ENCODE measurements at regions not wholly inside any gene's neighbourhood (a gene's known extent, or its start where the extent isn't known, plus 50 kb on each side); places are given as distances from the start of the nearest gene placed in this dataset.

DNA sequence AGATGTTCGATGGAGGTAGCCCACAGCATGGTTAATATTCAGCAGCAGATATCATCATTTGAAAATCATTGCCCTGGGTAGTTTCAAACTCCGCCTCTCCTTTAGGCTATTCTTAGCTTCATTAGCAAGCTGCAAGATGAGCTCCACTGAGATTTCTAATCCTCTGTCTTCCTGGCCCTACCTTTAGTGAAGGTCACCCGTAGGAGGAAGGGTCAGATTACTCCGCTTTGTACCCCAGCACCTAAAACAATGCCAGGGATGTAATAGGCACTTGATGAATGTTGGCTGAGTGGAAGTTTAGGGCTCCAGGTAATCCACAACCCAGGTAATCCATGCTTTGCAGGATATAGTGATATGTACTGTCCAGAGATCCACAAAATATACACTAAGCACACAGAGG is 260.1 kb upstream of the MTNR1B start:
- Histone ChIP-seq H3K36me3 (ENCODE audit: insufficient read depth, low read length) (no peaks in the 10 kb centered on the region), H3K27ac (no peak overlapping the region), H3K4me3 (no peak overlapping the region), H3K9me3 (ENCODE audit: low read depth, low read length) (no peaks in the 10 kb centered on the region), H3K9ac (ENCODE audit: insufficient read length) (no peak overlapping the region)
- no peak for DNase-seq (ENCODE audit: low read depth, low spot score)
- TF ChIP-seq POLR2AphosphoS5 (IDR thresholded peaks at IDR 0.05; ENCODE audit: borderline replicate concordance, low read depth, low read length) (no peak), FOXP2 (optimal IDR thresholded peaks at IDR 0.05; ENCODE audit: control extremely low read depth, extremely low read length, insufficient read depth) (no peak), EZH2 (IDR thresholded peaks at IDR 0.05) (no peak)

DNA sequence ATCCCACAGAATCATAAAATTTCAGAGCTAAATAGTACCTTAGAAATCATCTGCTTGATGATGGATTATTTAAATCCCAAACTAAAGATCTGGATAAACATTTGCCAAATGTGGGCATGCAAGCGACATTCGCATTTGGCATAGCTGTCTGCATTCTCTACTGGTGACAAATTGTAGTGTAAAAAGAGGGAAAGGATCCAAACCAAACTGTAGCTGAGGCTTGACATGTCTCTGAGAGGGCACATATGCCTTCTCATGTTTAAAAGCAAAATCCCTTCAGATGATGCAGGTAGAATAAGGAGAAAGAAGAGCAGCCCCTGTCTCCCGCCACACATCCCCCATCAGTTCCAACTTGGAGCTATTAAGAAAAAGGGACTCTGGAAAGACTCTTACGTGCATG is 257.5 kb upstream of the MTNR1B start:
- no peaks in the 10 kb centered on the region for H3K36me3 ChIP-seq (ENCODE audit: insufficient read depth, low read length)
- TF ChIP-seq EZH2 (IDR thresholded peaks at IDR 0.05) = no peak
- no peak for TF ChIP-seq POLR2AphosphoS5 (IDR thresholded peaks at IDR 0.05; ENCODE audit: borderline replicate concordance, low read depth, low read length)
- no peak for TF ChIP-seq FOXP2 (optimal IDR thresholded peaks at IDR 0.05; ENCODE audit: control extremely low read depth, extremely low read length, insufficient read depth)
- no peak for DNase-seq (ENCODE audit: low read depth, low spot score)
- no peaks in the 10 kb centered on the region for H3K9me3 ChIP-seq (ENCODE audit: low read depth, low read length)
- H3K9ac ChIP-seq (ENCODE audit: insufficient read length) = no peak overlapping the region
- H3K4me3 ChIP-seq = no peak overlapping the region
- no peak overlapping the region for H3K27ac ChIP-seq

GRCh38 chr11:92714111-92714510 is 255.3 kb upstream of the MTNR1B start:
- no peaks in the 10 kb centered on the region for H3K36me3 ChIP-seq (ENCODE audit: insufficient read depth, low read length)
- no peak overlapping the region for H3K9ac ChIP-seq (ENCODE audit: insufficient read length)
- H3K4me3 ChIP-seq = no peak overlapping the region
- no peak for DNase-seq (ENCODE audit: low read depth, low spot score)
- no peaks in the 10 kb centered on the region for H3K9me3 ChIP-seq (ENCODE audit: low read depth, low read length)
- no peak for TF ChIP-seq FOXP2 (optimal IDR thresholded peaks at IDR 0.05; ENCODE audit: control extremely low read depth, extremely low read length, insufficient read depth)
- no peak for TF ChIP-seq EZH2 (IDR thresholded peaks at IDR 0.05)
- no peak for TF ChIP-seq POLR2AphosphoS5 (IDR thresholded peaks at IDR 0.05; ENCODE audit: borderline replicate concordance, low read depth, low read length)
- no peak overlapping the region for H3K27ac ChIP-seq

DNA sequence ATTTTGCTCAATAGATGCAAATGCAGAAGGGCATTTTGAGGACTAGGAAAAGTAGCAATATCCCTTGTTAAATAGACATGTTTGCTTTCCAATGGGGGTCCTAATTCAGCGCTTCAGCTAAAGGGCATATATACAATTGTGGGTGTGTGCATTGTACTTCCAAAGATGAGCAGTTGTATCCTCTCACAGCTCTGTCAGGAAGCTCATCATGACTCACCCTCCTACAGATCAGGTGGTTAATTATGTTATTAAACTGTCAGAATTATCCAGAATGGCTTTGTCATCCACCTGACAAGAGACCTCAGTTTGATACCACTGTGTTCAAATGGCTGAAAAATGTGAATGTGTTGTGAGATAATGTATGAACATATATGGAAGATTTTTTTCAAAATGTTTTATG is 252.2 kb upstream of the MTNR1B start:
- no peak overlapping the region for H3K27ac ChIP-seq
- H3K9ac ChIP-seq (ENCODE audit: insufficient read length) = no peak overlapping the region
- TF ChIP-seq EZH2 (IDR thresholded peaks at IDR 0.05) (no peak), FOXP2 (optimal IDR thresholded peaks at IDR 0.05; ENCODE audit: control extremely low read depth, extremely low read length, insufficient read depth) (no peak), POLR2AphosphoS5 (IDR thresholded peaks at IDR 0.05; ENCODE audit: borderline replicate concordance, low read depth, low read length) (no peak)
- H3K36me3 ChIP-seq (ENCODE audit: insufficient read depth, low read length) = no peaks in the 10 kb centered on the region
- no peak for DNase-seq (ENCODE audit: low read depth, low spot score)
- H3K4me3 ChIP-seq = no peak overlapping the region
- no peaks in the 10 kb centered on the region for H3K9me3 ChIP-seq (ENCODE audit: low read depth, low read length)

GRCh38 chr11:92720385-92720784 is 249.1 kb upstream of the MTNR1B start:
- Histone ChIP-seq H3K27ac (no peak overlapping the region), H3K4me3 (no peak overlapping the region), H3K36me3 (ENCODE audit: insufficient read depth, low read length) (no peaks in the 10 kb centered on the region), H3K9me3 (ENCODE audit: low read depth, low read length) (no peaks in the 10 kb centered on the region), H3K9ac (ENCODE audit: insufficient read length) (no peak overlapping the region)
- no peak for DNase-seq (ENCODE audit: low read depth, low spot score)
- TF ChIP-seq EZH2 (IDR thresholded peaks at IDR 0.05) (no peak), POLR2AphosphoS5 (IDR thresholded peaks at IDR 0.05; ENCODE audit: borderline replicate concordance, low read depth, low read length) (no peak), FOXP2 (optimal IDR thresholded peaks at IDR 0.05; ENCODE audit: control extremely low read depth, extremely low read length, insufficient read depth) (no peak)

- Histone ChIP-seq H3K27ac (no peak overlapping the region), H3K36me3 (ENCODE audit: insufficient read depth, low read length) (no peaks in the 10 kb centered on the region), H3K4me3 (no peak overlapping the region), H3K9ac (ENCODE audit: insufficient read length) (no peak overlapping the region), H3K9me3 (ENCODE audit: low read depth, low read length) (no peaks in the 10 kb centered on the region)
- TF ChIP-seq EZH2 (IDR thresholded peaks at IDR 0.05) = no peak
- no peak for TF ChIP-seq POLR2AphosphoS5 (IDR thresholded peaks at IDR 0.05; ENCODE audit: borderline replicate concordance, low read depth, low read length)
- TF ChIP-seq FOXP2 (optimal IDR thresholded peaks at IDR 0.05; ENCODE audit: control extremely low read depth, extremely low read length, insufficient read depth) = no peak
- DNase-seq (ENCODE audit: low read depth, low spot score) = no peak
These were observed 244.1 kb upstream of the MTNR1B start for GRCh38 chr11:92725352-92725751.

- Histone ChIP-seq H3K36me3 (ENCODE audit: insufficient read depth, low read length) (no peaks in the 10 kb centered on the region), H3K9me3 (ENCODE audit: low read depth, low read length) (no peaks in the 10 kb centered on the region), H3K27ac (no peak overlapping the region), H3K4me3 (no peak overlapping the region), H3K9ac (ENCODE audit: insufficient read length) (no peak overlapping the region)
- TF ChIP-seq POLR2AphosphoS5 (IDR thresholded peaks at IDR 0.05; ENCODE audit: borderline replicate concordance, low read depth, low read length) (no peak), FOXP2 (optimal IDR thresholded peaks at IDR 0.05; ENCODE audit: control extremely low read depth, extremely low read length, insufficient read depth) (no peak), EZH2 (IDR thresholded peaks at IDR 0.05) (no peak)
- no peak for DNase-seq (ENCODE audit: low read depth, low spot score)
These were observed 242.3 kb upstream of the MTNR1B start for GRCh38 chr11:92727123-92727522.

GRCh38 chr11:92727769-92728168 is 241.7 kb upstream of the MTNR1B start:
- DNase-seq (ENCODE audit: low read depth, low spot score) = no peak
- no peak for TF ChIP-seq FOXP2 (optimal IDR thresholded peaks at IDR 0.05; ENCODE audit: control extremely low read depth, extremely low read length, insufficient read depth)
- H3K27ac ChIP-seq = no peak overlapping the region
- no peaks in the 10 kb centered on the region for H3K36me3 ChIP-seq (ENCODE audit: insufficient read depth, low read length)
- no peak overlapping the region for H3K4me3 ChIP-seq
- H3K9ac ChIP-seq (ENCODE audit: insufficient read length) = no peak overlapping the region
- H3K9me3 ChIP-seq (ENCODE audit: low read depth, low read length) = no peaks in the 10 kb centered on the region

DNA sequence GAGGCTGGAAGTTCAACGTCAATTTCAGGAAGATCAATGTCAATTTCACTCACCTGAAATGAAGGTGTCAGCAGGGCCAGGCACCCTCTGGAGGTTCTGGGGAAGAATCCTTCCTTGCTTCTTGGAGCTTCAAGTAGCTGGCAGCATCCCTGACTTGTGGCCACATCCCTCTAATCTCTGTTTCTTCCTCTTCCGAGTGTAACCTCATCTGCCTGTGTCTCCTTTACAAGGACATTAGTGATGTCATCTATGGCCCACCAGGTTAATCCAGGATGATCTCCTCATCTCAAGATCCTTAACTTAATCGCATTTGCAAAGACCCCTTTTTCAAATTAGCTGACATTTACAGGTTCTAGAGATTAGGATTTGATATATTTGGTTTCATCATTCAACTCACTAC is 240.8 kb upstream of the MTNR1B start:
- TF ChIP-seq FOXP2 (optimal IDR thresholded peaks at IDR 0.05; ENCODE audit: control extremely low read depth, extremely low read length, insufficient read depth) (no peak), EZH2 (IDR thresholded peaks at IDR 0.05) (no peak), POLR2AphosphoS5 (IDR thresholded peaks at IDR 0.05; ENCODE audit: borderline replicate concordance, low read depth, low read length) (no peak)
- Histone ChIP-seq H3K36me3 (ENCODE audit: insufficient read depth, low read length) (no peaks in the 10 kb centered on the region), H3K9me3 (ENCODE audit: low read depth, low read length) (no peaks in the 10 kb centered on the region), H3K9ac (ENCODE audit: insufficient read length) (no peak overlapping the region), H3K4me3 (no peak overlapping the region), H3K27ac (no peak overlapping the region)
- no peak for DNase-seq (ENCODE audit: low read depth, low spot score)

Data from SK-N-MC (cell line).